ENCODE measurements at regions not wholly inside any gene's neighbourhood (a gene's known extent, or its start where the extent isn't known, plus 50 kb on each side); places are given as distances from the start of the nearest gene placed in this dataset.

GRCh38 chr2:147631294-147631693 lies 213.5 kb upstream of the ACVR2A start:
- Histone ChIP-seq H3K79me2 (ENCODE audit: insufficient read depth, low read length) (no peaks in the 10 kb centered on the region), H3K27me3 (ENCODE audit: insufficient read depth, low read length) (no peaks in the 10 kb centered on the region), H3K4me2 (ENCODE audit: low read length) (no peak overlapping the region), H3K4me1 (ENCODE audit: control insufficient read depth in 1 of 2, insufficient read depth in 2 of 2, low read length in 2 of 2) (peaks cover 0 to 3% of the 10 kb centered on the region in 2 experiments; a peak in 2 of 4 replicates), H3K4me3 (replicated peaks in 1 of 2; ENCODE audit: low read depth in 1 of 2, low read length in 2 of 2) (no peak overlapping the region), H3K9me2 (ENCODE audit: insufficient read depth) (no peaks in the 10 kb centered on the region), H3K9ac (ENCODE audit: low read length) (no peak overlapping the region), H3K9me3 (ENCODE audit: control insufficient read depth in 1 of 2, insufficient read depth in 1 of 2, low read depth in 1 of 2, low read length in 2 of 2) (no peaks in the 10 kb centered on the region), H3K36me3 (ENCODE audit: control insufficient read depth in 1 of 2, insufficient read depth in 2 of 2, low read length in 2 of 2) (no peaks in the 10 kb centered on the region), H4K20me1 (ENCODE audit: insufficient read depth) (no peaks in the 10 kb centered on the region), H2AFZ (ENCODE audit: low read depth, low read length, poor library complexity, severe bottlenecking) (no peak overlapping the region), H3K27ac (ENCODE audit: low read depth, low read length) (no peak overlapping the region)
- ATAC-seq: no peak
- CTCF ChIA-PET: no interaction called here
- intact Hi-C loops (cut with micrococcal nuclease): no loop called here
- RAD21 ChIA-PET (ENCODE audit: low non-redundant PET in 1 of 2, low total read pairs in 2 of 2, uncharacterized antibody in 2 of 2, unreplicated experiment in 2 of 2): no interaction called here
- BruUV-seq (replicated peaks): no TSS peak
- POLR2A ChIA-PET: no interaction called here
- no peak for DNase-seq (ENCODE audit: low read depth, low spot score)
- TF ChIP-seq ZBTB33 (IDR thresholded peaks at IDR 0.05; ENCODE audit: extremely low read depth, insufficient replicate concordance, low read length) (no peak), JUND (IDR thresholded peaks at IDR 0.05) (no peak), CTCF (IDR thresholded peaks at IDR 0.05 in 2 of 3, conservative IDR thresholded peaks at IDR 0.05 in 1 of 3; ENCODE audit: borderline replicate concordance in 1 of 3, insufficient read depth in 1 of 3, low read depth in 2 of 3, low read length in 2 of 3) (no peak), SP1 (IDR thresholded peaks at IDR 0.05; ENCODE audit: low read depth) (no peak), YY1 (IDR thresholded peaks at IDR 0.05; ENCODE audit: extremely low read depth, insufficient replicate concordance, low read depth, low read length) (no peak), EGR1 (IDR thresholded peaks at IDR 0.05; ENCODE audit: low read depth) (no peak)
